ENCODE measurements at regions not wholly inside any gene's neighbourhood (a gene's known extent, or its start where the extent isn't known, plus 50 kb on each side); places are given as distances from the start of the nearest gene placed in this dataset.

DNA sequence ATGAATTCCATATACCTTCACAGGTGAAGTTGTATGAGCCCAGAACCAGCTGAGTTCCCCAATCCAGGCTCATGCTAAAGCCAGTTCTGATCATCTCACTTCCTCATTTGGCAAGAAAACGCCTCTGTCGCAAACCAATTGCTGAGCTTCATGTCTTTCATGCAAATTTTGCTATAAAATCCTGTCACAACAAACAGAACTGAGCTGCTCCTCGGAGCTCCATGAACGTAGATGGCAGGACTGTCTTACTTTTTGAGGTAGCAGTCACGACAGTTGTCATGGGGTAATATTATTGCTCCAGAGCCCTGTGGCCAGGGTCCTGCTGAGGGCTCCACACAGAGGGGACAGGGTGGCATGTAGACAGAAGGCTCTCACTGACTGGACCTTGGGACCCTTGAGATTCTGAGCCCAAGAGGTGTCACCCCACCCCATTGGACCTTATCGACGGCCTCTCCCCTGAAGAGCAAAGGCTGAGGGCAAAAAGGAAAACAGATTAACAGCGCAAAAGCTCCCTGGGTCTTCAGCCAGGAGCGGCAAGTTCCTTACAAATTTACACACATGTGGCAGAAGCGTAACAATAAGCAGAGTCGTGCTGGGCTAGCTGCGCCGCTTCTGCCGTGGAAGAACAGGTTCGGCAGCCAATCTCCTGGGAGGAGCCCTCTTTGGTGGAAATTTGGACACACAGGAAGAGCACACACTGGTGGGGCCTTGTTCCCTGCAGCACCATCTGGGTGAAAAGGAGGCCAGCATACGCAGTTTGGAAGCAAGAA is 249.2 kb downstream of the OPA1 start:
- H3K27ac Mint-ChIP-seq (ENCODE audit: low read depth) = no peak overlapping the region
- H3K36me3 Mint-ChIP-seq (ENCODE audit: insufficient read depth) = no peaks in the 10 kb centered on the region
- ATAC-seq (replicated peaks; ENCODE audit: extremely low read depth, poor library complexity, severe bottlenecking) = no peak
- no peaks in the 10 kb centered on the region for H3K9me3 Mint-ChIP-seq
- peaks cover 50% of the 10 kb centered on the region for H3K27me3 Mint-ChIP-seq
- no peak for DNase-seq (ENCODE audit: low spot score in 2 of 2)
- H3K4me1 Mint-ChIP-seq = no peaks in the 10 kb centered on the region
- H3K4me3 Mint-ChIP-seq = no peak overlapping the region

DNA sequence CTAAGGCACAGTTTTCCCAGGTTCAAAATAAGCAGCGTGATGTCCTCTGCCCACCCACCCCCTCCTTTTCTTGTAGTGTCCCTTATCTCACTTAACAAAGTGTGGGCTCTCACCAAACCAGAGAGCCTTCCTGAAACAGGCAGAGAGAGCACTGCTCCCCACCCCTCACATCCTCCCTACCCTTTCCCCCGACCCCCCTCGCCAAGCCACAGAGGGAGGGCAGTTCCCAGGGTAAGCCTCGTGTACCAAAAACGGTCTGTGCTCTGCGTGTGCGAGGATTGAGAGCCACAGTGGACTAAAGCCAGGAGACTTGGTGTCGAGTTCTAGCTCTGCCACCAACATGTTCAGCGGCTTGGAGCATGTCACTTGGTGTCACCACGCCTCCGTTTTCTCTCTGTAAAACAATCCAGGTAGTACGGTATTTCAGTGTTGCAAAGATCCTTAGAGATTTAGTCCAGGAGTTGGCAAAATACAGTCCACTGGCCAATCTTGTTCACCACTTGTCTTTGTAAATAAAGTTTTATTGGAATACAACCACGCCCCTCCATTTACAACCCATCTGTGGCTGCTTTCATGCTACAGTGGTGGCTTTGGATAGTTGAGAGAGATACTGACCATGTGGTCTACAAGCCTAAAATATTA is 249.9 kb downstream of the OPA1 start:
- H3K9me3 Mint-ChIP-seq = no peaks in the 10 kb centered on the region
- H3K36me3 Mint-ChIP-seq (ENCODE audit: insufficient read depth) = no peaks in the 10 kb centered on the region
- DNase-seq (ENCODE audit: low spot score in 2 of 2) = no peak
- no peak overlapping the region for H3K4me3 Mint-ChIP-seq
- H3K4me1 Mint-ChIP-seq = no peaks in the 10 kb centered on the region
- peaks cover 57% of the 10 kb centered on the region for H3K27me3 Mint-ChIP-seq
- no peak for ATAC-seq (replicated peaks; ENCODE audit: extremely low read depth, poor library complexity, severe bottlenecking)
- no peak overlapping the region for H3K27ac Mint-ChIP-seq (ENCODE audit: low read depth)

DNA sequence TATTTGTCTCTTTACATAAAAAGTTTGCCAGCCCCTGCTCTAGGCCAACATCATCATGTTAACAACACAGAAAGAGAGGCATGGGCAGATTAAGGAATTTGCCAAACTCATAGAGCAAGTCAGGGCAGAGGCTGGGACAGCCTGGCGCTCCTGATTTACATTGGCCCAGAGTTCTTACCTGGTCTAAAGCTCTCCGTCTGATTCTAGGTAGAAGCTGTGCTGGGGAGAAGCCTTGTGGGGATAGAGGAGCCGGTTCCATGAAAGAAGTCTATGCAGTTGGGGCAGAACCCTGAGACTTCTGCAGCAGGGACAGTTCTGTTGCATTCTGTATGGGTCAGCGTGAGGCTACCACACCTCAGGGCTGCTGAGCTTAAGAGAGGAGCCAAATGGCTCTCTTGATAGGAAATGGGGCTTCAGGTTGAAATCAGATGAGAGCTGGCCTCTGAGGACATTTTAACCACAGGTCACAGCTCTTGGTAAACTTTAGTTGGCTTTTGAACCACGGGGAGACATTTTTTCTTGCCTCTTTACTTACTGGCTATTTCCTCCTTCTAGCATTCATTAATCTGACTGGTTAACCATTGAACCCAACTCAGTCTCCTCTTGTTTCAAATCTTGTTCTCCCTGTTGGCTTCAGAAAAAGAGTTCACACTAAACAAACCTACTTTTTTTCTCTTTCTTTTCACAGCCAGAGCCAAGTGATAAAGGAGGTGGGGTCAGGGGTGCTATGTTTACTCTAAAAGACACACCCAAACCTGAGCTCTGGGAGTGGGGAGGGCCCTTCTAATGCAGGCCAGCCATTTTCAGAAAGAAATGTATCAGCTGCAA is 250.7 kb downstream of the OPA1 start:
- no peak overlapping the region for H3K27ac Mint-ChIP-seq (ENCODE audit: low read depth)
- DNase-seq (ENCODE audit: low spot score in 2 of 2) (no peak), ATAC-seq (replicated peaks; ENCODE audit: extremely low read depth, poor library complexity, severe bottlenecking) (no peak)
- H3K36me3 Mint-ChIP-seq (ENCODE audit: insufficient read depth) = no peaks in the 10 kb centered on the region
- peaks cover 56% of the 10 kb centered on the region for H3K27me3 Mint-ChIP-seq
- H3K4me1 Mint-ChIP-seq = no peaks in the 10 kb centered on the region
- no peaks in the 10 kb centered on the region for H3K9me3 Mint-ChIP-seq
- H3K4me3 Mint-ChIP-seq = no peak overlapping the region

DNA sequence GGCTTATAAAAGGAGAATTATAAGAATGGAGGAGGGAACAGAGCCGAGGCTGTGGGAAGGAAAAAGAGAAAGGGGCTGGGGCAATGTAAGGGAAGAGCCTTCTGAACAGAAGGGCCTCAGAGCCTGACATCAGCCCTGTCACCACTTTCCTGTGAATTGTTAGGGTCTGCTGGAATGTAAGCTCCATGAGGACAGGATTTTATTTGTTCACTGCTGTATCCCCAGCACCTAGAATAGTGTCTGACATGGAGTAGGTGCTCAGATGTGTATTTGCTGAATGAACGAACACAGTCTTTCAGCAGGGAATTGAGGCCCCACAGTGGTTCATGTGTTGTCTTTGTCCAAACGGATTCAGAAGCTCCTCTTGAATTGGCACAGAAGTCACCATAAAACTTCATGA is 251.5 kb downstream of the OPA1 start:
- DNase-seq (ENCODE audit: low spot score in 2 of 2) (no peak), ATAC-seq (replicated peaks; ENCODE audit: extremely low read depth, poor library complexity, severe bottlenecking) (no peak)
- H3K27me3 Mint-ChIP-seq = peaks cover 51% of the 10 kb centered on the region
- H3K4me1 Mint-ChIP-seq = no peaks in the 10 kb centered on the region
- no peak overlapping the region for H3K27ac Mint-ChIP-seq (ENCODE audit: low read depth)
- H3K36me3 Mint-ChIP-seq (ENCODE audit: insufficient read depth) = no peaks in the 10 kb centered on the region
- no peaks in the 10 kb centered on the region for H3K9me3 Mint-ChIP-seq
- H3K4me3 Mint-ChIP-seq = no peak overlapping the region

DNA sequence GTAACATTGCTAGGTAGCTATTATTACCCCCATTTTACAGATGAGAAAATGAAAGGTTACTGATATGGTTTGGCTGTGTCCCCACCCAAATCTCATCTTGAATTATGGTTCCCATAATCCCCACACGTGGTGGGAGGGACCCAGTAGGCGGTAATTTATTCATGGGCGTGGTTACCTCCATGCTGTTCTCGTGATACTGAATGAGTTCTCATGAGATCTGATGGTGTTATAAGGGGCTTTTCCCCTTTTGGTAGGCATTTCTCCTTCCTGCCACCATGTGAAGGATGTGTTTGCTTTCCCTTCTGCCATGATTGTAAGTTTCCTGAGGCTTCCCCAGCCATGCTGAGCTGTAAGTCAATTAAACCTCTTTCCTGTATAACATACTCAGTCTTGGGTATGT is 252.1 kb downstream of the OPA1 start:
- no peaks in the 10 kb centered on the region for H3K9me3 Mint-ChIP-seq
- peaks cover 46% of the 10 kb centered on the region for H3K27me3 Mint-ChIP-seq
- H3K4me1 Mint-ChIP-seq = no peaks in the 10 kb centered on the region
- H3K36me3 Mint-ChIP-seq (ENCODE audit: insufficient read depth) = no peaks in the 10 kb centered on the region
- no peak overlapping the region for H3K27ac Mint-ChIP-seq (ENCODE audit: low read depth)
- no peak overlapping the region for H3K4me3 Mint-ChIP-seq
- no peak for DNase-seq (ENCODE audit: low spot score in 2 of 2)
- no peak for ATAC-seq (replicated peaks; ENCODE audit: extremely low read depth, poor library complexity, severe bottlenecking)

DNA sequence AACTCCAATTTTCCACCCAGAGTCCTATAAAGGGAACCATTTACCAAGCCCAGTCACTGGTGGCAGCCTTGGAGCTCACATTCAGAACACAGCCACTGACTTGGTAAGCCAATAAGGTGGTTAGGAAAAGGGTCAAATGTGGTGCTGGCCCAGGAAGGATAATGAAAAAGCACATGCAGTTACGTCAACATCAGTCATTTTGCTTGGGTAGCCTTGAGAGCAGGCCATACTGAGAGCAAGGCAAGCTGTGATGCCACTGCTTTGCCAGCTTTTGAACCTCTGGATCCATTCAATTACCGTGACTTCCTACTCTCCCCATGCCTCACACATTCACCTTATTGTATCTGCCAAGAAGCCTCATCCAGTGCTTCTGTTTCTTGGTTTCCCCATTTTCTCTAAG is 253.6 kb downstream of the OPA1 start:
- H3K27me3 Mint-ChIP-seq = peaks cover 31% of the 10 kb centered on the region
- no peak overlapping the region for H3K4me3 Mint-ChIP-seq
- no peak for ATAC-seq (replicated peaks; ENCODE audit: extremely low read depth, poor library complexity, severe bottlenecking)
- H3K36me3 Mint-ChIP-seq (ENCODE audit: insufficient read depth) = no peaks in the 10 kb centered on the region
- no peaks in the 10 kb centered on the region for H3K4me1 Mint-ChIP-seq
- no peak overlapping the region for H3K27ac Mint-ChIP-seq (ENCODE audit: low read depth)
- no peak for DNase-seq (ENCODE audit: low spot score in 2 of 2)
- no peaks in the 10 kb centered on the region for H3K9me3 Mint-ChIP-seq

DNA sequence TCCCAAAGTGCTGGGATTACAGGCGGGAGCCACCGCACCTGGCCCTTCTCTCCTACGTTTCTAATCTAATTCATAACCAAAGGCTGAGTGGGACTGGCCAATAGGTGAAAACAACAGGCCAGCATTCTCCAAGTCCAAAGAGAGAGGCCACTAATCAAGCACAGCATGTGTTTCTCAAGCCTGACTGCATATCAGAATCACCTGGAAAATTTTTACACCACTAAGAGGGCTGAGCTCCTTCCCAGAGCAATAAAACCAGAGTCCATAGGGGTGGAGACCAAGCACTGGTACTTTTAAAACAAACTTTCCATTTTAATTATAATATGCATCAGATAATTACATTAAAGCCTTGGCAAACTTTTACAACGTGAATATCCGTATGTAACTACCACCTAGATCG is 254.4 kb downstream of the OPA1 start:
- ATAC-seq (replicated peaks; ENCODE audit: extremely low read depth, poor library complexity, severe bottlenecking) (no peak), DNase-seq (ENCODE audit: low spot score in 2 of 2) (no peak)
- Mint-ChIP-seq H3K4me3 (no peak overlapping the region), H3K27me3 (peaks cover 23% of the 10 kb centered on the region), H3K4me1 (no peaks in the 10 kb centered on the region), H3K36me3 (ENCODE audit: insufficient read depth) (no peaks in the 10 kb centered on the region), H3K9me3 (no peaks in the 10 kb centered on the region), H3K27ac (ENCODE audit: low read depth) (no peak overlapping the region)

DNA sequence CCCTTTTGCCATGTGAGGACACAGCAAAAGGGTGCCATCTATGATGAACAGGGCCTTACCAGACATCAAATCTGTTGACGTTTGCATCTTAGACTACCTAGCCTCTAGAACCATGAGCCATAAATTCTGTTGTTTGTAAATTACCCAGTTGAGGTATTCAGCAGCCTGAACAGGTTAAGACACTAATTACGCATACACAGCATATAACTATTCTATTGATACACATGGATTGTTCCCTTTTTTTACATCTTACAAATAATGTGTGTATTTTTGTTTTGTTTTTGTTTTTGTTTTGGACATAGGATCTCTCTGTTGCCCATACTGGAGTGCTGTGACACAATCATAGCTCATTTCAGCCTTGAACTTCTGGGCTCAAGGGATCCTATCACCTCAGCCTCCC is 255.5 kb downstream of the OPA1 start:
- H3K27me3 Mint-ChIP-seq = peaks cover 22% of the 10 kb centered on the region
- H3K36me3 Mint-ChIP-seq (ENCODE audit: insufficient read depth) = no peaks in the 10 kb centered on the region
- H3K4me1 Mint-ChIP-seq = no peaks in the 10 kb centered on the region
- ATAC-seq (replicated peaks; ENCODE audit: extremely low read depth, poor library complexity, severe bottlenecking) = no peak
- H3K4me3 Mint-ChIP-seq = no peak overlapping the region
- DNase-seq (ENCODE audit: low spot score in 2 of 2) = no peak
- H3K27ac Mint-ChIP-seq (ENCODE audit: low read depth) = no peak overlapping the region
- no peaks in the 10 kb centered on the region for H3K9me3 Mint-ChIP-seq

DNA sequence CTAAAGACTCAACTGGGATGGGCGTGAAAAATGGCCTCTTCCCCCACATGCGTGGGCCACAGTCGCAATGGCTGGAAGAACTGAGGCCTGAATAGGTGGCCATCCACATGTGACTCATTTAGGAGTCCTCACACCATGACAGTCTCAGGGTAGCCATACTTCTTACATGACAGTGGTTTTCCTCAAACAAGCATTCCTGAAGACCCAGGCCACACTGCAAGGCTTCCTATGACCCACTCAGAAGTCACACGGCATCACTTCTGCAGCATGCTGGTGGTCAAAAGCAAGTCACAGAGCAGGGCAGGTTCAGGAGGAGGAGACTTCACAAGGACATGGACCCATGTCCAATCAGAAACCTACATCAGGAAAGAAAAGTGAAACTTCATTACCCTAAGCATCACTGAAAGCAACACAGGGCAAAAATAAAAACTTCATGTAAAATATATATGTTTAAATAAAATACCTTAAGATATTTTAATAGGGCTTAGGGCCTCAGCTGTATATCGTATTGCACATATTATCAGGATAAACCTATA is 257.1 kb downstream of the OPA1 start:
- no peak overlapping the region for H3K27ac Mint-ChIP-seq (ENCODE audit: low read depth)
- ATAC-seq (replicated peaks; ENCODE audit: extremely low read depth, poor library complexity, severe bottlenecking) = no peak
- H3K4me3 Mint-ChIP-seq = no peak overlapping the region
- no peaks in the 10 kb centered on the region for H3K36me3 Mint-ChIP-seq (ENCODE audit: insufficient read depth)
- no peaks in the 10 kb centered on the region for H3K9me3 Mint-ChIP-seq
- peaks cover 22% of the 10 kb centered on the region for H3K27me3 Mint-ChIP-seq
- H3K4me1 Mint-ChIP-seq = no peaks in the 10 kb centered on the region
- DNase-seq (ENCODE audit: low spot score in 2 of 2) = no peak

DNA sequence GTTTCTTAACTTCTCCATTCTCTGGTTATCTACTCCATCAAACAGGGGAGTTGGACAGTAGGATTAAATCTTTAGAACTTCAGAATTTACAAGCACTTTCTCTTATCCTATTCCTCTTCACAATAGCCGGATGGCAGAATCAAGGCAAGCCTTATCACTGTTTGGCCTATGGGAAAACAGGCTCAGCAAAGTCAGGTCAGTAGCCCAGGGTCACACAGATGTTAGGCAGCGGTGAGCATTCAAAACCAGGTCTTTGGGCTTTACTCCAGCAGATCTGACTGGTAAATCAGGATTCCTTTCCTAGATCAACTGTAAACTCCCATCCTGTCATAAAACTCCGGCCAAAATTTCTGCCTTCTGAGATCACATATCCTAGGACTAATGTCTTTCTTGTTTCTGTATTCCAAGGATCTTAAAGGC is 258.4 kb downstream of the OPA1 start:
- Mint-ChIP-seq H3K27me3 (peaks cover 10% of the 10 kb centered on the region), H3K9me3 (no peaks in the 10 kb centered on the region), H3K36me3 (ENCODE audit: insufficient read depth) (no peaks in the 10 kb centered on the region), H3K27ac (ENCODE audit: low read depth) (no peak overlapping the region), H3K4me1 (no peaks in the 10 kb centered on the region), H3K4me3 (no peak overlapping the region)
- DNase-seq (ENCODE audit: low spot score in 2 of 2) (no peak), ATAC-seq (replicated peaks; ENCODE audit: extremely low read depth, poor library complexity, severe bottlenecking) (no peak)

DNA sequence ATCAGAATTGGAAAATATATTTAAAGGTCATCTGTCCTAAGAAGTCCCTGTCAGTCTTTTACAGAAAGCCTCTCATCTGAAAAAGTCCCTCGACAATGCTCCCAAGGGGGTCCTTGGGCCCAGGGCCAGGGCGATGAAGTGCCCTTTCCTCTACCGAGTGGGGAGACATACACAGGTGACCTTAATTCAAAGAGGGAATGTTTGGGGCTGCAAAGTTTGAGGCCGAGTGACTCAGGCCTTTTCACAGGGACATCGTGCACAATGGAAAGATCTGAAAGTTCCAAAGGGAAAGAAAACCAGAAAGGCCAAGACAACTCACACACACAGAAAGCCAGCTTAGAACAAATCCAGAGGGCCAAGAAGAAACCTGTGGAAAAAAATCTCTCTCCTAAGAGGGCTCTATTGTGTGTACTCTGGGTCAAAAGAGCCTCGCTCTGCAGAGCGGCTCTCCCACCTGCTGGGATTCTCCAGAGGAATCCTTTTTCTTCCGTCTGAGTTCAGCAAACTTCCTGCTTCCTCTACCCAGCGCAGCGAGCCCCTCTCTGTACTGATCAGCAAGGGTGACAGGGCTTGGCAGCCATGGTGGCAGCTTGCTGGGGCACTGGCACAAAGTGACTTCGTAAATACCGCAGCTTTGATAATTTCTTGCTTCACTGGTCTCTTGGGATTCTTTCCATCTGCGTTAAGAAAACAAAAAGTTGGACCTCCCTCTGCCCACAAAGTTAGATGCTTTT is 259.1 kb downstream of the OPA1 start:
- Mint-ChIP-seq H3K27ac (ENCODE audit: low read depth) (no peak overlapping the region), H3K36me3 (ENCODE audit: insufficient read depth) (no peaks in the 10 kb centered on the region), H3K4me3 (no peak overlapping the region), H3K27me3 (peaks cover 9% of the 10 kb centered on the region), H3K4me1 (no peaks in the 10 kb centered on the region), H3K9me3 (no peaks in the 10 kb centered on the region)
- ATAC-seq (replicated peaks; ENCODE audit: extremely low read depth, poor library complexity, severe bottlenecking) (no peak), DNase-seq (ENCODE audit: low spot score in 2 of 2) (no peak)

DNA sequence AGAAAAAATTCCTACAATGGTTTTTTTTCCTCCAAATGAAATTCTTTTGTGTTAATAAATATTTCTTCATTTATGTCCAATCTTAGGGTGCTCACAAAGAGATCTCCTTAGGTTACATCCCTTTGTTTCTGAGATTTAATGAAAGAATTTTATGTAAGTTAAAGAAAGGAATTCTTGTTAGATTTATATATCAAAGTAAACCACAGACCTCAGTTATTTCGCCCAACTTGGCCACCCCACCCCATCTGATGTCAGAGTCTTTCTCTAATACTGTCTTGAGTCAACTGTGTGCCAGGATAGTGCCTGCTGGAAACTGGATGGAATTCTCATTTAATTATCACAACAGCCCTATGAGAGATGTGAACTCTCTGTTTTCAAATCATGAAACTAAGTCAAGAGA is 259.9 kb downstream of the OPA1 start:
- H3K27me3 Mint-ChIP-seq = peaks cover 3% of the 10 kb centered on the region
- ATAC-seq (replicated peaks; ENCODE audit: extremely low read depth, poor library complexity, severe bottlenecking) = no peak
- no peaks in the 10 kb centered on the region for H3K9me3 Mint-ChIP-seq
- no peak overlapping the region for H3K27ac Mint-ChIP-seq (ENCODE audit: low read depth)
- no peak for DNase-seq (ENCODE audit: low spot score in 2 of 2)
- no peaks in the 10 kb centered on the region for H3K4me1 Mint-ChIP-seq
- no peaks in the 10 kb centered on the region for H3K36me3 Mint-ChIP-seq (ENCODE audit: insufficient read depth)
- H3K4me3 Mint-ChIP-seq = no peak overlapping the region

All from central memory CD8-positive, alpha-beta T cell (primary cell).